HEK293T (cell line): ENCODE measurements at regions not wholly inside any gene's neighbourhood (a gene's known extent, or its start where the extent isn't known, plus 50 kb on each side); places are given as distances from the start of the nearest gene placed in this dataset.

Source experiments
- ARNT ChIP-seq: fragments of 450-650 bp; IDR thresholded peaks from 2 replicates; pipeline ENCODE4 v1.6.1; 2017; ENCODE audit warnings: mild to moderate bottlenecking
- BHLHE40 ChIP-seq: fragments of 450-650 bp; IDR thresholded peaks from 2 replicates; pipeline ENCODE4 v1.6.1; 2016; ENCODE audit warnings: mild to moderate bottlenecking, moderate library complexity, borderline replicate concordance
- ELF4 ChIP-seq: fragments of 450-650 bp; IDR thresholded peaks from 2 replicates; pipeline ENCODE4 v1.6.1; 2017; ENCODE audit warnings: antibody characterized with exemption
- FOXK2 ChIP-seq: fragments of 450-650 bp; IDR thresholded peaks from 2 replicates; pipeline ENCODE4 v1.6.1; 2016; ENCODE audit warnings: mild to moderate bottlenecking
- FOXM1 ChIP-seq: fragments of 450-650 bp; IDR thresholded peaks from 2 replicates; pipeline ENCODE4 v1.6.1; 2017; ENCODE audit warnings: mild to moderate bottlenecking, borderline replicate concordance
- LEF1 ChIP-seq: fragments of 450-650 bp; IDR thresholded peaks from 2 replicates; pipeline ENCODE4 v1.6.1; 2017; ENCODE audit warnings: mild to moderate bottlenecking, borderline replicate concordance
- PKNOX1 ChIP-seq: fragments of 450-650 bp; IDR thresholded peaks from 2 replicates; pipeline ENCODE4 v1.6.1; 2016
- SP1 ChIP-seq: fragments of 450-650 bp; IDR thresholded peaks from 2 replicates; pipeline ENCODE4 v1.6.1; 2017
- SUZ12 ChIP-seq: fragments of 450-650 bp; IDR thresholded peaks from 2 replicates; pipeline ENCODE4 v1.6.1; 2016; ENCODE audit warnings: mild to moderate bottlenecking
- TARDBP ChIP-seq: fragments of 450-650 bp; IDR thresholded peaks from 2 replicates; pipeline ENCODE4 v1.6.1; 2016
- ZNF384 ChIP-seq: fragments of 450-650 bp; IDR thresholded peaks from 2 replicates; pipeline ENCODE4 v1.6.1; 2016

- no peak for TF ChIP-seq TARDBP
- TF ChIP-seq ELF4, result no peak
- no peak for TF ChIP-seq FOXK2
- no peak for TF ChIP-seq SP1
- no peak for TF ChIP-seq BHLHE40
- TF ChIP-seq FOXM1, result no peak
- TF ChIP-seq LEF1, result no peak
- TF ChIP-seq ARNT, result no peak
- no peak for TF ChIP-seq SUZ12
- TF ChIP-seq ZNF384, result no peak
- TF ChIP-seq PKNOX1, result no peak
These were observed 824.8 kb upstream of the GALNTL6 start for GRCh38 chr4:170988446-170988845.
